ENCODE measurements at regions not wholly inside any gene's neighbourhood (a gene's known extent, or its start where the extent isn't known, plus 50 kb on each side); places are given as distances from the start of the nearest gene placed in this dataset.

GRCh38 chr6:103838457-103838856 is 1021.3 kb downstream of the HACE1 start:
- no peak for TF ChIP-seq CTCF (IDR thresholded peaks at IDR 0.05)
- no peak for TF ChIP-seq POLR2A (IDR thresholded peaks at IDR 0.05)
- Histone ChIP-seq H3K27ac (no peak overlapping the region), H3K27me3 (no peaks in the 10 kb centered on the region), H3K9me3 (replicated peaks in 1 of 3) (no peaks in the 10 kb centered on the region), H3K4me1 (replicated peaks in 1 of 2) (no peaks in the 10 kb centered on the region), H3K4me3 (no peak overlapping the region), H3K36me3 (replicated peaks in 1 of 2) (no peaks in the 10 kb centered on the region)
- WGBS, 4 donors = 77 to 88% (median 83%) methylated on average over 2 of the region's 2 CpGs
- intact Hi-C loops (cut with DNase I) = no loop called here
- DNase-seq = no peak

GRCh38 chr6:103826209-103826608 is 1033.5 kb downstream of the HACE1 start:
- H3K4me1 ChIP-seq (replicated peaks in 1 of 2) = no peaks in the 10 kb centered on the region
- TF ChIP-seq POLR2A (IDR thresholded peaks at IDR 0.05) (no peak), CTCF (IDR thresholded peaks at IDR 0.05) (no peak)
- no peaks in the 10 kb centered on the region for H3K27me3 ChIP-seq
- DNase-seq = no peak
- no peaks in the 10 kb centered on the region for H3K36me3 ChIP-seq (replicated peaks in 1 of 2)
- no peak overlapping the region for H3K4me3 ChIP-seq
- H3K27ac ChIP-seq = no peak overlapping the region
- intact Hi-C loops (cut with DNase I) = no loop called here
- 33 to 60% (median 49%) methylated on average over 2 of the region's 2 CpGs for WGBS, 4 donors
- no peaks in the 10 kb centered on the region for H3K9me3 ChIP-seq (replicated peaks in 1 of 3)

- no peaks in the 10 kb centered on the region for H3K4me1 ChIP-seq (replicated peaks in 1 of 2)
- no peak for DNase-seq
- no peak overlapping the region for H3K27ac ChIP-seq
- H3K27me3 ChIP-seq = no peaks in the 10 kb centered on the region
- no peak overlapping the region for H3K4me3 ChIP-seq
- no peaks in the 10 kb centered on the region for H3K36me3 ChIP-seq (replicated peaks in 1 of 2)
- intact Hi-C loops (cut with DNase I) = no loop called here
- no peaks in the 10 kb centered on the region for H3K9me3 ChIP-seq (replicated peaks in 1 of 3)
- TF ChIP-seq CTCF (IDR thresholded peaks at IDR 0.05) = no peak
- TF ChIP-seq POLR2A (IDR thresholded peaks at IDR 0.05) = no peak
- 55 to 60% (median 58%) methylated on average over 3 of the region's 3 CpGs for WGBS, 4 donors
Measured at GRCh38 chr6:103820148-103820547, 1039.6 kb downstream of the HACE1 start.

GRCh38 chr6:103819509-103819908 is 1040.2 kb downstream of the HACE1 start:
- no peaks in the 10 kb centered on the region for H3K9me3 ChIP-seq (replicated peaks in 1 of 3)
- no peaks in the 10 kb centered on the region for H3K27me3 ChIP-seq
- intact Hi-C loops (cut with DNase I) = no loop called here
- WGBS, 4 donors = 27 to 33% (median 30%) methylated on average over 2 to 3 of the region's 3 CpGs
- no peaks in the 10 kb centered on the region for H3K4me1 ChIP-seq (replicated peaks in 1 of 2)
- no peaks in the 10 kb centered on the region for H3K36me3 ChIP-seq (replicated peaks in 1 of 2)
- H3K27ac ChIP-seq = no peak overlapping the region
- H3K4me3 ChIP-seq = no peak overlapping the region
- no peak for TF ChIP-seq CTCF (IDR thresholded peaks at IDR 0.05)
- DNase-seq = no peak
